HUES48 (cell line): ENCODE measurements at regions not wholly inside any gene's neighbourhood (a gene's known extent, or its start where the extent isn't known, plus 50 kb on each side); places are given as distances from the start of the nearest gene placed in this dataset.

Source experiments
- H3K27ac ChIP-seq: one replicate; pipeline ENCODE4 v1.7.0; 2013; ENCODE audit warnings: low read depth, low read length, inconsistent platforms
- H3K27me3 ChIP-seq: 2 replicates; pipeline ENCODE4 v1.6.1; 2013; ENCODE audit warnings: mild to moderate bottlenecking, low read length; ENCODE audit not compliant: control insufficient read depth, insufficient read depth
- H3K36me3 ChIP-seq: 2 replicates; pipeline ENCODE4 v1.6.1; 2013; ENCODE audit warnings: low read length; ENCODE audit not compliant: control insufficient read depth, insufficient read depth
- H3K4me1 ChIP-seq: 2 replicates; pipeline ENCODE4 v1.6.1; 2013; ENCODE audit warnings: mild to moderate bottlenecking, low read length; ENCODE audit not compliant: control insufficient read depth, insufficient read depth
- H3K4me3 ChIP-seq: 2 replicates; pipeline ENCODE4 v1.5.1; 2013; ENCODE audit warnings: mild to moderate bottlenecking, low read depth, low read length
- H3K9ac ChIP-seq: 2 replicates; pipeline ENCODE4 v1.6.1; 2013; ENCODE audit warnings: mild to moderate bottlenecking, low read depth, low read length, moderate library complexity
- H3K9me3 ChIP-seq: 2 replicates; pipeline ENCODE4 v1.6.1; 2013; ENCODE audit warnings: low read length; ENCODE audit not compliant: control insufficient read depth, insufficient read depth

DNA sequence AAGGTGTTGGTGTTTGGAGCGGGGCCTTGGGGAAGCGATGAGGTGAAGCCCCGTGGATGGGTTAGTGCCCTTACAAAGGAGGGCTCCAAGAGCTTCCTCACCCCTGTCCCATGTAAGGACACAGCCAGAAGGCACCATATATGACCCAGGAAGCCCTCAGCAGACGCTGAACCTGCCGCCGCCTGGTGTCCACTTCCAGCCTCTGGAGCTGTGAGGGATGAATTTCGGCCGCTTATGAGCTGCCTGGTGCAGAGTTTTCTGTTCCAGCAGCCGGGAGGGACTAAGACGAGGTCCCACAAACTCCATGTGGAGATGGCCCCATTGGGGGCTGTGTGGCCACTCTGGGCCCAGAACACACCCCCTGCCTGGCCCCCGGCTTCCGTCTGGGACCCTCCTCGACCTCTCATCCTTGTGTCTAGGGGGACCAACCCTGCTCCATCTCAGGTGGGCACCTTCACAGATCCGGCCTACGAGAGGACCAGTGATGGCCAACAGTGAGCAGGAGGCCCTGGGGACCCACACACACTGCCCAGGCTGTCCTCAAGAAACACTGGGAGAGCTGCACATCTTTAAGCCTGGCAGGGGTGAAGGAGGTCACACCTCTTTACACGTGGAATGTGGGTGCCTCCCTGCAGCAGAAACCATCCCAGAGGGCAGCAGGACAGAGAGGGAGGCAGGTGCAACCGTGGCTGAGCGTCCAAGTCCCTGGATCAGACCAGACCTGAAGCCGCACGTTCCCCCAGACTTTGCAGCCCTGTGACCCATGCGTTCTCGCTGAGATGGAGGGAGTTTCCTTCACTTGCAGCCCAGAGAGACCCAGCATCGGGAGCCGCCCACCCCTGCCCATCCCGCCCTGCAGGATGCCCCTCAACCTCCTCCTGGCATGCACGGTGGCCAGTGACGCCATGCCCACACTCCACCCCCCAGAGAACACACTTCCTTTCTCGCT, 96.1 kb downstream of the PDGFA start:
- H3K9ac ChIP-seq = no peak overlapping the region
- no peaks in the 10 kb centered on the region for H3K9me3 ChIP-seq
- no peaks in the 10 kb centered on the region for H3K36me3 ChIP-seq
- no peaks in the 10 kb centered on the region for H3K27me3 ChIP-seq
- H3K27ac ChIP-seq = no peak overlapping the region
- H3K4me1 ChIP-seq = peaks cover 5% of the 10 kb centered on the region; the same call in 1 of the 2 replicates
- no peak overlapping the region for H3K4me3 ChIP-seq

DNA sequence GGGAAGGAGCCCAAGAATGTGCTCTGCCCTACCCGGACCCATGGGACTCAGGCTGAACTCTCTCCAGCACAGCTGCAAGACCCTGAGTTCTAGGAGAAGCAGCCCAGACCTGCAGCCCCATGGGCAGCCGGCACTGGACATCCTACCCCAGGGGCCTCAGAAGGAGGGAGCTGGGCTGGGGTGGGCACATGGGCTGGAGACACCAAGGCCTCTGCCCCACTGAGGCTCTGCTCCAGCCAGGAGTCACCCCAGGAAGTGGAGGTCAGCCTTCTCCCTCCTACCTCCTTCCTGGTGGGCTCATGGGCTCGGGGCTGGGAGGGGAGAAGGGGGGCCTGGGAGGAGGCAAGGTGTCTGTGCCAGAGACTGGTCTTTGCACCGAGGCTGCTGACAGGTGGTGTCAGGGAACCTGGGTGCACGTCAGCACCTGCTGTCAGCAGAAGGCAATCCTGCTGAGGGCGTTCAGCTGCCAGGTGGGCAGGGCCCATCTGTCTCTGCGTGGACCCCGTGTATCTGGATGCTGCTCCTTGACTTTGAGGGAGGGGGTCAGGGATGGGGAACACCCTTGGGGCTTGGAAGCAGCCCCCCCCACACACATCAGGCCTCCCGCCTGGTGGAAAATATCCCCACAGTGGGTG, 95.2 kb downstream of the PDGFA start:
- H3K27ac ChIP-seq = no peak overlapping the region
- no peaks in the 10 kb centered on the region for H3K9me3 ChIP-seq
- no peaks in the 10 kb centered on the region for H3K36me3 ChIP-seq
- H3K9ac ChIP-seq = no peak overlapping the region
- H3K4me3 ChIP-seq = no peak overlapping the region
- H3K27me3 ChIP-seq = no peaks in the 10 kb centered on the region
- peaks cover 5% of the 10 kb centered on the region; the same call in 1 of the 2 replicates for H3K4me1 ChIP-seq

DNA sequence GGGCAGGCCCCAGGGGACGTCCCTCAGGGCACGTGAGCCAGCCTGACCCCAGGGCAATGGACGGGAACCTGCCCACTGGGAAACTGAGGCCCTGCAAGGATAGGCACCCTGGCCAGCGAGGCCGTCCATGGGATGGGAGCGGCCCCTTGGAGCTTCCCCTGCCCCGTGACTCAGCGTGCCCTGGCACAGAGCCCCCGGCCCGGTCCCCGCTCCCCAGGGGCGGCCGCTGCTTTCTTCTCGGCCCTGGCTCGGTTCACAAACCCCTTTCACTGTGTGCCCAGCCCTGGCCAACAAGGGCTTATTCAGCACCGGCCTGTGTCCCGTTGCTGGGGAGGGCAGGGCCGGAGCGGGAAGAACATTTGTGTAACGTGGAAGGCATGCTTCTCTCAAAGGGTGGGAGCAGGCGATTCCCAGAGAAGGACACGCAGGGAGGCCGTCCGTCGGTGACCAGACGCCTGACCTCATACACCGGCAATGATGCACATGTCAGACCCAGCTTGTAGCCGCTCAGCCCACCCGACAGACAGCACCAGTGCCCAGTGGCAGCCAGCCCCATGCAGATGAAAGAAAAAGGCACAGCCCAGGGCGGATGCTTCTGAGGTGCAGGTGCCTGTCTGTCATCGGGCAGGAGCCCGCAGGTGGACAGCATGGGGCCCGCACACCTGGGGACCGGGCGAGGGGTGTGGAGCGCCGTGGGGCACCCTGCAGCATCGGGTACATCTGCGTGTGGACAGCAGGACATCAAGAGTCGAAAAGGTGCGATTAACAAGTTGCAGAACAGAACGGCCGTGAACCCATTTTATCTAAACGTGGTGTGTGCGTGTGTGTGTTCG, 94.5 kb downstream of the PDGFA start:
- Histone ChIP-seq H3K27me3 (no peaks in the 10 kb centered on the region), H3K4me1 (peaks cover 5% of the 10 kb centered on the region; the same call in 1 of the 2 replicates), H3K36me3 (no peaks in the 10 kb centered on the region), H3K9ac (no peak overlapping the region), H3K4me3 (no peak overlapping the region), H3K9me3 (no peaks in the 10 kb centered on the region), H3K27ac (no peak overlapping the region)

DNA sequence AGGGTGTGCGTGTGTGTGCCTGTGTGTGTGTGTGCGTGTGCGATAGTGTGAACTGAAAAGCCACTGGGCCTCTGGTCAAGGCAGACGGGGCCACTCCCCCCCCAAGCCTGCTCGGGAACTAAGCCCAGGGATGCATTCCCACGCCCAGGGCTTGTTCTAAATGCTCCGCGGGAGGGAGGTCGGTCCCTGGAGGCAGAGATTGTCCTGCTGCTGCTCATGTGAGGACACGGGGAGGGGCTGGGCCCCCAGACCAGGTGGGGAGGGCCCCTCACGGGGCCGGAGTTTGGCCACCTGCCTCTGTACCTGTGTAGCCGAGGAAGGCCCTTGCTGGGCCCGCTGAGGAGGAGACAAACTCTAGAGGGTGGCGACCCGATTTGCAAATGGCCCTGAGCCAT, 93.9 kb downstream of the PDGFA start:
- Histone ChIP-seq H3K27ac (no peak overlapping the region), H3K4me3 (no peak overlapping the region), H3K27me3 (no peaks in the 10 kb centered on the region), H3K36me3 (no peaks in the 10 kb centered on the region), H3K9ac (no peak overlapping the region), H3K4me1 (peaks cover 5% of the 10 kb centered on the region; the same call in 1 of the 2 replicates), H3K9me3 (no peaks in the 10 kb centered on the region)

DNA sequence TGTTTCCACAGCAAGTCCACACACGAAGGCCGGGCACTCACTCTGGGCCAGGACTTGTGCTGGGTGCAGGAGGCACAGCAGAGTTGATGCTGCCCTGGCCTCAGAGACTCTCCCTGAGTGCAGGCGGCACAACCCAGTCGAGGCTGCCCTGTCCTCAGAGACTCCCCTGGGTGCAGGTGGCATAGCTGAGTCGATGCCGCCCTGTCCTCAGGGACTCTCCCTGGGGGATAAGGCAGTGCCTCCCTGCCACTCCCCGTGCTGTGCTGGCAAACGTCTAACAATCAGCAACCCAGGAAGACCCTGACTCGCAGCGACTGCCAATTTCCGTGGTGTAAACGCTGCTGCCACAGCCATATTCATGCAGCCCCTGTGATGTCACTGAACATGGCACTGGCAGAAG, 93.1 kb downstream of the PDGFA start:
- Histone ChIP-seq H3K9me3 (no peaks in the 10 kb centered on the region), H3K27me3 (no peaks in the 10 kb centered on the region), H3K9ac (no peak overlapping the region), H3K4me1 (peaks cover 3% of the 10 kb centered on the region; the same call in 1 of the 2 replicates), H3K4me3 (no peak overlapping the region), H3K27ac (no peak overlapping the region), H3K36me3 (no peaks in the 10 kb centered on the region)

DNA sequence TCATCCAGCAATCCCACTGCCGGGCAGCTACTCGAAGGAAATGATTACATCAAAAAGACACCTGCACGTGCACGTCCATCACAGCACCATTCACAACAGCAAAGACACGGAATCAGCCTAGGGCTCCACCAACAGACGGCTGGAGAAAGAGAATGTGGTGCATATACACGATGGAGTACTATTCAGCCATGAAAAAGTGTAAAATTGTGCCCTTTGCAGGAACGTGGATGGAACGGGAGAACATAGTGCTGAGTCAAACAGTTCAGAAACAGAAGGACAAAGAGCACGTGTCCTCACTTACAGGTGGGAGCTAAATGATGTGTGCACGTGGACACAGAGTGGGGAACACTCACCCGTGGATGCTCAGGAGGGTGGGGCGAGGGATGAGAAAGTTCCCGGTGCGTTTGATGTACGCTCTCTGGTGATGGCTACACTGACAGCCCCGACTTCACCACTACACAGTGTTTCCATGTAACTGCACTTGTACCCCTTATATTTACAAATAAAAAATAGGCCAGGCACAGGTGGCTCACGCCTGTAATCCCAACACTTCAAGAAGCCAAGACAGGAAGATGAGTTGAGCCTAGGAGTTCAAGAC, 92.0 kb downstream of the PDGFA start:
- no peak overlapping the region for H3K9ac ChIP-seq
- H3K27me3 ChIP-seq = no peaks in the 10 kb centered on the region
- no peak overlapping the region for H3K27ac ChIP-seq
- H3K9me3 ChIP-seq = no peaks in the 10 kb centered on the region
- H3K4me3 ChIP-seq = no peak overlapping the region
- H3K4me1 ChIP-seq = no peaks in the 10 kb centered on the region; the same call in 1 of the 2 replicates
- H3K36me3 ChIP-seq = no peaks in the 10 kb centered on the region

DNA sequence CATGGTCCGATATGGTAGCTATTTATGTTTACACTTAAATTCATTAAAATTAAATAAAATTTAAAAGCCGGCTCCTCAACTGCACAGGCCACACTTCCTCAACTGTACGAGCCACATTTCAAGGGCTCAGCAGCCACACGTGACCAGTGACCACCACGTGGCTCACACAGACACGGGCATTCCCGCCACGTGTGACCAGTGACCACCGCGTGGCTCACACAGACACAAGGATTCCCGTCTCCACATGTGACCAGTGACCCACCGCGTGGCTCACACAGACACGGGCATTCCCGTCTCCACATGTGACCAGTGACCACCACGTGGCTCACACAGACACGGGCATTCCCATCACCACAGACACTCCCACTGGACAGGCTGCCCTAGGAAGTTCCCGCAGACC, 91.3 kb downstream of the PDGFA start:
- no peak overlapping the region for H3K9ac ChIP-seq
- no peak overlapping the region for H3K27ac ChIP-seq
- H3K27me3 ChIP-seq = no peaks in the 10 kb centered on the region
- H3K9me3 ChIP-seq = no peaks in the 10 kb centered on the region
- H3K4me1 ChIP-seq = no peaks in the 10 kb centered on the region; the same call in 1 of the 2 replicates
- no peak overlapping the region for H3K4me3 ChIP-seq
- no peaks in the 10 kb centered on the region for H3K36me3 ChIP-seq

DNA sequence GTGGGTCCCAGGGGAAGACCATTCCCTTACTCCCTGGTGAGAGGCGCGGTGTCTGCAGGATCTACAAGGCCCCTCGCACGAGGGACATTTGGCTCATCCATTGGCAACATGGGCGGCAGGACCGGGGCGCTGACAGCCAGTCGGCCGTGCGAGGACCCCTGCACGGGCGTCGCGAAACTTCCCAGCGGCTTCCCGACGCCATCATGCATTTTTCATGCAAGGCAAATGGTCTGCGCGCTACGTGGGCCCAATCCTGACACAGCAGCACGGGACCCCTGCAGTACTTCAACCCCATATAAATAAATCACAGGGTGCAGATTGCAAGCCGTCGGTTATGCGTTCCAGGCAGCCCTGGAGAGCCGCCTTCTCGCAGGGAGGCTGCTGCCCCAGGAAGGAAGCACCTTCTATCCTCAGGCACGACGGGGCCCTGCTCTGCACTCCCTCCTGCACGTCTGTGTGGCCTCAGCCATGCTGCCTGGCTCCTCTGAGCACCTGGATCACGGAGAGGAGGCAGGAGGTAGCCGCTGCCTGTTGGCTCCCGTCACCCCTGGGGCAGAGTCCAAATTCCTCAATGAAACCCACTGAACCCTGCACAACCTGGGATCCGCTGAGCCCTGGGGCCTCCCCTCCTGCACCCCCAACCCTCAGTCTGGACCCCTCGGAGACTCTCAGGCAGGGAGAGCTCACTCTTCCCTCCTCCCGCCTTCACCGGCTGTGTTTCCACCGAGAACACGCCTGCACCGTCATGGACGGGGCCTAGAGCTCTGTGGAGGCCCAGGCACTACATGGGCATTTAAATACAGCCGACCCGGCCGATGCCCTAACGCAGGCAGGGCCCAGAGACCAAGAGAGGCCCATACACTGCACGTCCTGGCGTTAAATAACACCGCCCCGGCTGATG, 90.5 kb downstream of the PDGFA start:
- Histone ChIP-seq H3K27ac (no peak overlapping the region), H3K36me3 (no peaks in the 10 kb centered on the region), H3K4me3 (no peak overlapping the region), H3K27me3 (no peaks in the 10 kb centered on the region), H3K9ac (no peak overlapping the region), H3K9me3 (no peaks in the 10 kb centered on the region), H3K4me1 (no peaks in the 10 kb centered on the region; the same call in 1 of the 2 replicates)

DNA sequence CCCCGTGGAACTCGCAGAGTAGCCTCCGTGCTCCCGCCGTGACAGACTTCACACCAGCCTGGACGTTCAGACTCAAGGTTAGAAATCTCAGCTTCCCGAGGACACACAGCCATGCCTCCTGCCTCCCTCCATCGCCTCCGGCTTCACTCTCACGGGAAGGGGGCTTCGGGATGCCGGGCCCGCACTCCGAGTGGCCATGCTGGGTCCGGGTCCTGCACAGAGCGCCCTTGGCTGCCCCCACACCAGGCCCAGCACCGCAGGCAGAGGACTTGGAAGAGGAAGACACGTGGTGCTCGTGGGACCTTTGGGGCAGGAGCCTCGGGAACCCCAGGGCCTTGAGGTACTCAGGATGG, 89.8 kb downstream of the PDGFA start:
- Histone ChIP-seq H3K27me3 (no peaks in the 10 kb centered on the region), H3K4me1 (peaks cover 3% of the 10 kb centered on the region; the same call in 1 of the 2 replicates), H3K4me3 (no peak overlapping the region), H3K27ac (no peak overlapping the region), H3K9ac (no peak overlapping the region), H3K9me3 (no peaks in the 10 kb centered on the region), H3K36me3 (no peaks in the 10 kb centered on the region)

DNA sequence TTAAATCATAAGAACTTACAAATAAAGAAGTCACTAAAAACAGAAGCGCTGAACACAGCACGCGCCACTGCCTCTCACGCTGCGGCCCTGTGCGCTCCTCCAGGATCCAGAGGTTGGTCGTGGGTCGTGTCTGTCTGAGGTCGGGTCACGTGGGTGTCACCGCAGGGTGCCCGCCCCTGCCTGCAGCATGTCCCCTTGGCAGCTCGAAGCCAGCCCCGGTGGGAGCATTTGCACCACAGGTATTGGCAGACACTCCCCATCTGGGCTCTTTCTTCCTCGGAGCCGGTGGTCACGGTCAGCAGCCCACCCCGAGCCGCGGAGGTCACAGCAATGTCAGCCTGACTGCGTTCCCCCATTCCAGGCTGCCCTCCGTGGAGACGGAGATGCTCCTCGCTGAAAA, 88.6 kb downstream of the PDGFA start:
- H3K27me3 ChIP-seq = no peaks in the 10 kb centered on the region
- H3K36me3 ChIP-seq = no peaks in the 10 kb centered on the region
- no peak overlapping the region for H3K4me3 ChIP-seq
- peaks cover 12% of the 10 kb centered on the region; the same call in 1 of the 2 replicates for H3K4me1 ChIP-seq
- no peaks in the 10 kb centered on the region for H3K9me3 ChIP-seq
- no peak overlapping the region for H3K9ac ChIP-seq
- H3K27ac ChIP-seq = no peak overlapping the region
